HG02759 (cell line): ENCODE measurements at regions not wholly inside any gene's neighbourhood (a gene's known extent, or its start where the extent isn't known, plus 50 kb on each side); places are given as distances from the start of the nearest gene placed in this dataset.

ENCODE experiments used
- ATAC-seq: cut with Tn5 transposase; IDR thresholded peaks from one replicate; pipeline ENCODE4 v1.9.1; 2021; ENCODE audit warnings: mild to moderate bottlenecking, moderate library complexity; ENCODE audit not compliant: unreplicated experiment

DNA sequence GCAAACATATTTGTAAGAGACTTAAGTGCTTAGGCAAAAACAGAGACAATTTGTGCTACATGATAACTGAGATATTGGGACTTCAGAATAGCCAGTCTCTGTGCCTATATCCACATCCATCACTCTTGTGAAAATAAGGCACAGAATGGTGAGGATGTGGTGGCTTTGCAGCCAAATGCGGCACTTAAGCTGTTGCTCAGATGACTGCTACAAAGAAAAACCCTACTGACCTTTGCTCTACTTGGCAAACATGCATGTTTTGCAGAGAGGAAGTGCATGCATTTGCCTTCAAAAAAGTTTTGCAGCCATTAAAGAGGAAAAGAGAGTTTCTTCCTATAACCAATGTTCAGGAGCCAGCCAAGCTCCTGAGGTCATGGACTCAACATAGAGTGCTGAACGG lies 675.0 kb upstream of the KIRREL3 start:
- ATAC-seq = no peak

DNA sequence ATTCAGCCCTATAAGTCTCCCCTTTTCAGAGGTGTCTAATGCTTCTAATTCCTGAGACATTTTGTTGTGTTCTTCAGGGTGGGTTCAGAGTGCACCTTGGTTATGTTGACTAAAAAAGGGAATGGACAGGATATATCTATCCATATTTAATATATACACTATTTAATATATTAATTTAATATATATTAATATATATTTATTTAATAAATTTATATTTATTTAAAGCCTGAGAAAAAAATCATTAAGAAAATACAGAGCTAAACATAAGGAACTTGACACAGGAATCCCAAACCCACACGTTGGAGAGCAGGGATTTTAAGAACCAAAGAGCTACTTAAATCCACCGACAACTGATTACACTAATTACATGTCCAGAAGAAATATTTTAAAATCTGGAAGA lies 674.2 kb upstream of the KIRREL3 start:
- ATAC-seq = no peak

DNA sequence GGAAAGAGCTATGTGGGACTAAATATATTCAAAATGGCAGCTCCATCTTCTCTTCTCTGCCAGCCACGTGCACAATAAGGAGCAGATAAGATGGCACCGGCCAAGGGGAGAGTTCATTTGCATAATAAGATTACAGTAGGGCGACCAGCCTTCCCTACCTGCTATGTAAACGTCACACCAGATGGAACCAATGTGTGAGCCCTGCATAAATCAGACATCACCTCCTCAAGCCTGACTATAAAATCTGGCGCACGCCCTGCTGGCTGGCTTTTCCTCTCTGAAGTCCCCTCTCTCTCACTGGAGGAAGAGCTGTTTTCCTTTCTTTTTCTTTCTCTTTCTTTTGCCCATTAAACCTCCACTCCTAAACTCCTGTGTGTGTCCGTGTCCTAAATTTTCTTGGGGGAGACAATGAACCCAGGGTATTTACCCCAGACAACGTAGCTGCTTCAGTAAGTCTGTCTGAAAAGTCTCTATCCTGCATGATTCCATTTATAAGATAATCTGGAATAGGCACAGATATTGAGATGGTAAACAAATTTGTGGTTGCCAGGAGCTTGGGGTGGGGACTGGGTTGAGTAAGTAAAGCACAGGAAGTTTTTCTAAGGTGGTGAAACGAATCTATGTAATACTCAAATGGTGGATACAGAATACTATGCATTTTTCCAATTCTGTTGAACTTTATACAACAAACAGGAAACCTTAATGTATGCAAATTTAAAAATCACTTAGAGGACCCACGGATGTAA lies 670.0 kb upstream of the KIRREL3 start:
- ATAC-seq = no peak

DNA sequence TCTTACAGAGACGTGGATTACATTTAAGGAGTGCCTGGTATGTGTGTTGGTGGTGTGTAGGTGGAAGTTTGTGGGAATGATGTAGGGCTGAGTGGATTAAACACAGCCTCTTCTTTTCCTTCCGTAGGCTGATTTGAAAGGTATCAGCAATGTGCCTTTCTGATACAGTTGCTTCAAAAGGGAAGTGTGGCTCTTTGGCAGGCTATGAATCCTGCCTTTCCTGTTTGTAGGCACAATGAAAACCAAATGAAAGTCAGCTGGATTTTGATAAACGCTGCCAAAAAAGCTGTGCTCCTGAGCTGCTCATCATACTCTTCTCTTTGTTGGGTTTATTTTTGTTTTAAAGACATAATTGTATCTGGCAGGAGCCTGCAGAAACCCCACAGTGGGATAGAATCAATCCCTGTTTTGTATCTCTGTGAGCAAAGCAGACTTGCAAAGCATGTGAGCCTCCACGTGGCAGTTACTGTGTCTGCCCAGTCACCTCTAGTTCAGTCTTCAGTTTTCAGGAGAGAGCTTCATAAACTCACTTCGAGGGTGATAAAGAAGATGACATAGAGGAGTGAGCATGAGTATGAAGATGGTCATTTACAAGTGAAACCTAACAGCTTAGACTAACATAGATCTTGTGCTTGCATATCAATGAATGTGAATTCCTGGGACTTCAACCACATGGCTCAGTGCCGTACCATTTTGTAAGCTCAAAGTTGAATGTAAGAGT lies 655.7 kb upstream of the KIRREL3 start:
- no peak for ATAC-seq

DNA sequence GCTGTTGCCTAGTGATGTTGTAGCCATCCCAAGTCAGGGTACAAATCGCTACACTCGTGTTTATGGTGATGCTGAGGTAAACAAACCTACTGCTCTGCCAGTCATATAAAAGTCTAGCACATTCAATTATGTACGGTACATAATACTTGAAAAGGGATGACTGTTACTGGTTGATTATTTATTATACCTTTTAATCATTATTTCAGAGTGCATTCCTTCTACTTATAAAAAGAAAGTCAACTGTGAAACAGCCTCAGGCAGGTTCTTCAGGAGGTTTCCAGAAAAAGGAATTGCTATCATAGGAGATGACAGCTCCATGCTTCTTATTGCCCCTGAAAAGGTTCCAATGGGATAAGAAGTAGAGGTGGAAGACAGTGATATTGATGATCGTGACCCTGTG lies 652.5 kb upstream of the KIRREL3 start:
- ATAC-seq = no peak

DNA sequence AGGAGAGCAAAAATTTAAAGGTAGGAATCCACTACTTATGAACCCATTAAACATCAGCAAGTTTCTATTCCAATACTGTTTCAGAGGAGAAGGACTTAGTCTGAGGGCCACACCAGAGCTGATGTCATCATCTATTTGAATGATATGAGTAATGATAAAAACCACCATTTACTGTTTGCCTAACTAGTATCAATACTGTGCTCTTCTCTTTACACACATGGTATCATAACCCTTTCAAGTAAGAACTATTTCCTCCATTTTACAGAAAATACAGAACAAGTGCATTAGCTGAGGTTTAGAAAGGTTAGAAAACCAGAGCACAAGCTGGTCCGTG lies 651.3 kb upstream of the KIRREL3 start:
- ATAC-seq = no peak

DNA sequence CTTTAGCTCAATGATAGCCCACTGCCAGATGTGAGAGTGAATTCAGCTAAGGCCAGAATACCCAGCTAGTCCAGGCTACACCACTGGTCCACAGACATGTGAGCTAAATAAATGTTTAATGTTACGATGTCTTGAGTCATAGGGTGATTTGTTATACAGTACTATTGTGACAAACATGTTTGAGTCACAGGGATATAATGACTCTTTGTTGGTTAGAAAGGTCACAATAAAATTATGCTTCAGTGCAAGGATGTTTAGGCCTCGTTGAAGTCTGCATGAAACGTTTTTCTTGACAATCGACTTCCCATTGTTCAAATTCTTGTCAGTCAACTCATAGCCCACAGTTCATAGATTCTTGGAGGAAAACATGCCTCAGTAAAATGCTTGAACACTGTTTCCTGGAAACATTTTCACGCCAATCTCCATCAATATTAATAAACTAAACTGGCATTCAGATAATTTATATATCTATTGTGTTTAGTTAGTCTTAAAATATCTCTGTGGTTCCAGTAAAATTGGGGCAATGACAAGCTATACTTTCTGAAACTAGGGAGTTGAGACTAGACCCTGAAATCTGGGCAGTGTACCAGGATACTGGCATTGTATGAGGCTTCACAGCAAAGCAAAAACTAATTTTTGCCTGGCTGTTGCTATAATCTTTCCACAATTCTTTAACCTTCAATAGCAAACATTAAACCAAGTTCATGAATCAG lies 650.8 kb upstream of the KIRREL3 start:
- ATAC-seq = no peak

DNA sequence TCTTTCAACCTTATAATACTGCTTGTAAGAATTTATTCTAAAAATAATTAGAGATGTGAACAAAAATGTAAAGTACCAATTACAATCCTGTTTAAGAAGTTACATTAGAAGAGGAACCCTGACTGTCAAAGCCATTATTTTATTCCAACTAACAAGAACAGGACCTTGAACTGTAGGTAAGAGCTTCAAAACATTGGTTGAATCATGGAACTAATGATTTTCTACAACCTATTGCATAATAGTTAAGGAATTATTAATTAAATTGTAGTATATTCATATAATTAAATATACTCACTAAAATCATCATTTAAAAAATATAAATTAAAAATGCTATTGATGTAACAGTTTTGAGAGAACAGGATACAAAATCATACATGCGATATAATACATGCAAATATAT lies 649.4 kb upstream of the KIRREL3 start:
- no peak for ATAC-seq

DNA sequence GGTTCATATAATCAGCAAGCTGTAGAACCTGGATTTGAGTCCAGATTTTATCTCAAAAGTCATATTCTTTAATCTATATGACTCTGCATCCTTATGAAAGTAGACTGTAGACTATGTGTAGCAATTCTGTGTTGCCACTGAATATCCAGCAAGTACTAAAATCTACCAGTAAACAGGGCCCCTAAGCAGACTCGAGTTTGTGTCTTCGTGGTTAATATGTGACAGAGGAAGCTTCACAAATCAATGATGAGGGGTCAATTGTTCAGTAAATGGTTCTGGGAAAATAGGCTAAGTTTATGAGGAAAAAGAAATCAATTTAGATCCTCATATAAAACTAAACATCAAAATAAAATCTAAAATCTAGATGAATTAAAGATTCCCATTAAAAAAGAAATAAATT lies 648.5 kb upstream of the KIRREL3 start:
- no peak for ATAC-seq

DNA sequence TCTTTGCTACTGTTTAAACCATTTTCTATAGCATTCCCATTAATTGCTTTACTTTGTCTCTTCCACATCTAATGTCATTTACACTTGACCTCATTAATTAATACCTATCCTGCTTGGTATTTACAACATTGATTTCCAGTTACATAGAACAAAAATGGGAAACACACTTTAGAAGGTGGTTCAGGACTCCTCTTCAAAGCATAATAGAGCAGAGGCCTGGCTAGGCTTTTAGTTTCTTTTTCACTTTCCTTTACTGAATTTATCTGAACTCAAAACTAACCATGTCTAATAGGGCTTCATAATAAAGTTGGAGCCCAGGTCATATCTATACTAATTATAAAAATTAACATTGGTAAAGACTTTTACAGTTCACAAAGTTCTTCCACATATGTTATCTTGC lies 648.0 kb upstream of the KIRREL3 start:
- ATAC-seq = no peak

DNA sequence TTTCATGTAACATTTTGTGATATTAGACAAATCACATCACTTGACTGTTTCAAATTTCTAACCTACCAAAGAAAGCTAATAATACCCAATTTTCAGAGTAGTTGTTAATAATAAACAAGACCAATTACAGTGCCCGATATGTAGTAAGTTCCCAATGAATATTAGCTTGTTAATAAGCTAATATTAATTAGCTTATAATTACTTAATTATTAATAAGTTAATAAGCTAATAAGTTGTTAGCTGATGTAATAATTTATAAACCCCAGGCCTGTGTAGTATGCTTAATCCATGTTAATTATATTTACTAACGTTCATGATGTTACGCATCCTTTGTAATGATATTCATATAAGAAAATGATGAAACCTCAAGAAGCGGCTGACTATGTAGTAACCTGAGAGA lies 643.8 kb upstream of the KIRREL3 start:
- ATAC-seq = no peak

DNA sequence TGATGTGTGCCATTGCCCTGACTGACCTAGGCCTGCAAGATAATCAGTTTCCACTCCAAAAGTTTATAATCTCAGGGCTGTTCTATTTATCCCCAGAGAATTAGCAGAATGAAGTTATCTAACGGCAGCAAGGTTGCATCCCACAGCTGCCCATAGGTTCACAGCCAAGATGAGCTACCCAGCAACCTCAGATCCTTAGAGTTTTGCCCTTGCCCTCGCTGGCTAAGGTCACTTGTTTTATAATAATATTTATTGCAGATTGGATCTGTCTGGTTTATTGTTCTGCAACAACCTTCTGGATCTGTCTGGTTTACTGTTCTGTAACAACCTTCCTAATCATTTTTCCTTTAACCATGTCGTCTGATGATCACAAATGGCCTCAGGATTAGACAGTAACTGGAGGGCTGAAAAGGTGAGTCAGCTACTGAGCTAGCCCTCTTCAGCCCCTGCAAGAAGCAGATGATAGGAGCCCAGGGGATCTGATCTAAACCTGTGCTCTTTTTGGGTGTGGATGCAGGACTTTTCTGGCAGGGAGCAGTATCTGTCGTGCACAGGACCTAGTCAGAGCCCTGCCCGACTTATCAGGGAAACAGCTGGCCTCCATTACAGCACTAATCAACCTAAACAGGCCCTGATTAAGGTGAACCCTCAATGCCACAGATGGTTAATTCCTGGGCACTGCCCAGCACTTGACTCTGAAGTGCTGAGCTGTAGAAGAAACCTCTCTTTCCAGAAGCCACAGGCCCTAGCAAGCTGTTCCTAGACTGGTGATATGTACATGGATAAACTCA lies 642.9 kb upstream of the KIRREL3 start:
- no peak for ATAC-seq

DNA sequence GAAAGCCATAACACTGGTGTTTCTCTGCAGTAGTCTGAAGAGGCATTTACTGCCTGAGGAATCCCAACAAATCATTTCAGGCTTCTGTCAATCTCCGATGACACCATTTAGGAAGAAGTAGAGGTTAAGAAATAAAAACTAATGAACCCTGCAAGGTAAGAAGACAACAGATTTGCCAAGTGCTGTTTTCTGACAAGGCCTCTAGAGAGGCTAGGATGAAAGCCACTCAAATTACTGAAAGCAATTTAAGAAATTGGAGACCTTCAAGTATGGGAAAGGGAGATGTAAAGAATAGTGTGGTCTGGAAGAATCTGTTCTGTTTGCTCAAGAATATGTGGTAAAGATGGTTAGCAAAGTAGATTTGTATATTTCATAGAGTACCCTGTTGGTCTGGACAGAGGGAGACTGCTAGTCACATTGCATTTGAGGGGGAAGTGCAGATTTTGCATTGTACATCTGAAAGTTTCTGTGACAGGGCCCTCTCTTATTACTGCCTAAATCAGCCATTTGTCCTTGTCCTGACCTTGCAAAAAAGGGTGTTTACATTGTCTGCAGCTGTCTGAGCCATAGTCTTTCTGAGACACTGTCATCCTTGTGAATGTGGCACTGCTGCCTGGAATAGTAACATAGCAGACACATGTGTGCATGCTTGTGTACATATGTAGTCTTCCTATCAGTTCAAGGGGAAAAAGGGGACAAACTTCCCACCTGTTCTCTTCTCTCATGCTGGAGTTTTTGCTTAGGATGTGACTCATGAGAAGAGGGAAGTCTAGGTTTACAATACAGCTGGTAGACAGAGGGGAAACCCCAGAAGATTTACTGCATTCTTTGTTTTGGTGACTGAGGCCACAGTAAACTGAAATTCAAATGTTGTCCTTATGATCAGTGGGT lies 640.2 kb upstream of the KIRREL3 start:
- ATAC-seq = no peak

DNA sequence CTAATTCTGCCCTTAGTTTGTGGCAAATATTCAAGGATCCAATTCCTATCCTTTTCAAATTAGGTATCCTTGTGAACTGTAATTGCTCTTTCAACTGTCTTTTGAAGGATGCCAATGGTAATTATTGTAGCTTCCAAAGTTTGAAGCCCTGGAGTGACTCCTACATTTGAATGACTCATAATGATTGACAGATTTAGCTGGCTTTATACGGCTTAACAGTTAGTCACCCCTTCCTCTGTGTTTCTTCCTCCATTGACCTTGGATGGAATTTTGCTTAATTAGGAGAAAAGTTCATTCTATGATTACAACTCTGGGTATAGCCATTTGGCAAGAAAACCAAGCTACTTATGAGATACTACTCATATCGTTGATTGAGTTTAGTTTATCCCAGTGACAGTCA lies 639.3 kb upstream of the KIRREL3 start:
- no peak for ATAC-seq

DNA sequence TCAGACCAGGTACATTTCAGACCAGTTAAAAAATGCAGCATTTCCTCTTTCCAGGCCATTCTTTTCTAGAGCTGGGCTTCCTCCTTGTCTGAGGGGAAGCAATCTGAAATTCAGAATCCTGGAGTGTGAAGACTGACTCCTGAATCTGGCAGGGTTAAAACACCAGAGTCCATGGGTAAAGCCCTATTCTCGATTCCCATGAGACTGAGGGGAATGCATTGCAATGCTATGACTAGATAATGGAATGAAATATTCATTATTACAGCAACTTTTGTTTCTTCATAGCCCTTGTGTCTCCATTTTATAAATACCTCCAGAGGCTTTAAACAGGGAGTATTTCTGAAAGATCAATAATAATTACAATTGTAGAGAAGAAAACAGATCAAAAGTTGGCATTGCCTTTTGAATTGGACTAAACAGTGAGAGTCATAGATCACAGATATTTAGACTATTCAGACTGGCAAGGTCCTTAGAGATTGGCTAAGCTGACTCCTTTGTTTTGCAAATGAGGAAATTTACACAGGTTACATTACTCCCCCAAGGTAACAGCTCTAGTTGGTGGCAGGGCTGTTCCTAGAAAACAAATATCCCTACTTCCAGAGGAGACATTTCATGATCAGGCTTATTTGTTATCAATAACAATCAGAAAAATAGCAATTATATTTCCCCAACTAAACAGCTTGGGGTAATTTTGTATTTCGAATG lies 632.6 kb upstream of the KIRREL3 start:
- no peak for ATAC-seq

DNA sequence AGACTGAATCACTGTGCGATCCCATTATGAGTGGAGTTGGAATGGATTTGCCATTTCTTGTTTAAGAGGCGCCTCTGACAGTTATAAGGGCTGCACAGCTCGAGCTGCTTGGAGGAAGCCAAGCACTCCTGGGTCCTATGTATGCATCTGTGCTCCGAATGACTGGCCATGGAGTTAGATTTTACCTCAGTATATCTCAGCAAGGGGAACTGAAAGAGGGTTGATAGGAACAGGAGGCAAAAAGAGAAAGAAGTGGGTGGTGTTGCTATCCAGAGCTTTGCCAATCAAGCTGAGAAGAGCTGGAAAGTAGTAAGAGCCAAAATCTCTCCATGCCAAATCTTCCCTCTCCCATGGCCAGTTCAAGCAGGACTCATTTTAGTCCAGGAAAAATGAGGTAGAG lies 632.0 kb upstream of the KIRREL3 start:
- no peak for ATAC-seq

DNA sequence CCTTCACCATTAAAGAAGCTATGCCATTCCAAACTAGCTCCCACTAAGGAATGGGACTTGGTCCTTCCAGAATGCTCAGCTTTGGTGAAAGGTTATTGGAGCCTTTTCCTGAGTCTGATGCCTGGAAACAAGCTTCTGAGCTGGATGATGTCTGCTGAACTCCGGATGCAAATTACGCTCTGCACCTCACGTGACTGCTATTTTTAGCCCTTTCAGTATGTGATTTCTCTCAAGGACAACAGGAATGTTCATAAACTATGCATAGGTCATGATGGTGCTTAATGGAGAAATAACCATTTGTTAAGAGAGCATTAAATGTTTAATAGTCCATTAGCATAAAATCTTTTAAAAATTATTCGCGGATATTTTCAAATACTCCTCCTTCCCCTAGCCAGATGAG lies 631.4 kb upstream of the KIRREL3 start:
- no peak for ATAC-seq

DNA sequence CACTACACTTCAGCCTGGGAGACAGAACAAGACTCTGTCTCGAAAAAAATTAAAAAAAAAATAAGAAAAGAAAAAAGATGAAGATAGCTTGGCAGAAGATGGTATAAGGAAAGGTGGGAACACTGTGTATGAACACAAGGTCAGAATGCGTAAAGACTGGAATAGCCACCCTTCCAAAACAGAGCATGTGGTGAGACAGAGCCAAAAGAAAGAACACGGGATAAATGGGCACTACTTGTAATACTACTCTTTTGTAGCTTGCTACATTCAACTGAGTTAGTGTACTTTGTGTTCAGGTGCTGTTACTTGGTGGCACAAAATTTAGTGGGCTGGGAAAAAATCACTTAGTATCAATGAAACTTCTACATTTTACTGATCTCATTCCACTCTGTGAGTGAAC lies 628.6 kb upstream of the KIRREL3 start:
- no peak for ATAC-seq

DNA sequence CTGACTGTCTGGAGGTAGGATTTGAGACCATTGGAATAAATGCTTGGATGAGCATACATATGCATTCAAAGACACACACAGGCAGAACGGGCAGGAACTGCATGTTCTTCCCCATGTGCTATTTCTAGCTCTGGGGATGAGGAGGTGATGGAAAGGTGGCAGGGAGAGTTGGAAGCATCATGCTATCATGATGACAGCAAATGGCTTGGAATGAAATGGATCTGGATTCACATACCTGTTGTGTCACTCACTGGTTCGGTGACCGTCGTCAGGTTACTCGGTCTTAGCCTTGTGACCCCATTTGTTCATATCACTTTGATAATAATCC lies 627.9 kb upstream of the KIRREL3 start:
- ATAC-seq = no peak
